ENCODE measurements at regions not wholly inside any gene's neighbourhood (a gene's known extent, or its start where the extent isn't known, plus 50 kb on each side); places are given as distances from the start of the nearest gene placed in this dataset.

GRCh38 chr18:40431071-40431985, 1523.7 kb upstream of the PIK3C3 start:
- no peak for DNase-seq (ENCODE audit: low read depth in 4 of 4, low spot score in 3 of 4)

GRCh38 chr18:40423291-40423690, 1531.7 kb upstream of the PIK3C3 start:
- DNase-seq (ENCODE audit: low read depth in 4 of 4, low spot score in 3 of 4), result no peak

- no peak for DNase-seq (ENCODE audit: low read depth in 4 of 4, low spot score in 3 of 4)
These were observed 1534.4 kb upstream of the PIK3C3 start for GRCh38 chr18:40420675-40421074.

GRCh38 chr18:40417501-40417900, 1537.5 kb upstream of the PIK3C3 start:
- DNase-seq (ENCODE audit: low read depth in 4 of 4, low spot score in 3 of 4), result no peak

GRCh38 chr18:40415821-40416220, 1539.2 kb upstream of the PIK3C3 start:
- DNase-seq (ENCODE audit: low read depth in 4 of 4, low spot score in 3 of 4), result no peak

GRCh38 chr18:40415176-40415791, 1539.8 kb upstream of the PIK3C3 start:
- DNase-seq (ENCODE audit: low read depth in 4 of 4, low spot score in 3 of 4), result no peak

GRCh38 chr18:40414155-40414754, 1540.8 kb upstream of the PIK3C3 start:
- DNase-seq (ENCODE audit: low read depth in 4 of 4, low spot score in 3 of 4), result no peak

- DNase-seq (ENCODE audit: low read depth in 4 of 4, low spot score in 3 of 4), result peak in 2 of 4 donors; percentile 11 to 15
These were observed 1541.9 kb upstream of the PIK3C3 start for GRCh38 chr18:40413160-40413559.

- no peak for DNase-seq (ENCODE audit: low read depth in 4 of 4, low spot score in 3 of 4)
These were observed 1542.6 kb upstream of the PIK3C3 start for GRCh38 chr18:40412410-40412809.

GRCh38 chr18:40407909-40408308, 1547.1 kb upstream of the PIK3C3 start:
- DNase-seq (ENCODE audit: low read depth in 4 of 4, low spot score in 3 of 4), result no peak

- no peak for DNase-seq (ENCODE audit: low read depth in 4 of 4, low spot score in 3 of 4)
These were observed 1550.8 kb upstream of the PIK3C3 start for GRCh38 chr18:40404284-40404683.

- DNase-seq (ENCODE audit: low read depth in 4 of 4, low spot score in 3 of 4), result no peak
These were observed 1553.0 kb upstream of the PIK3C3 start for GRCh38 chr18:40402052-40402451.

GRCh38 chr18:40388121-40388520, 1566.9 kb upstream of the PIK3C3 start:
- no peak for DNase-seq (ENCODE audit: low read depth in 4 of 4, low spot score in 3 of 4)

GRCh38 chr18:40387130-40387787, 1567.8 kb upstream of the PIK3C3 start:
- no peak for DNase-seq (ENCODE audit: low read depth in 4 of 4, low spot score in 3 of 4)

GRCh38 chr18:40382197-40382596, 1572.8 kb upstream of the PIK3C3 start:
- DNase-seq (ENCODE audit: low read depth in 4 of 4, low spot score in 3 of 4), result no peak

GRCh38 chr18:40380686-40381439, 1574.2 kb upstream of the PIK3C3 start:
- DNase-seq (ENCODE audit: low read depth in 4 of 4, low spot score in 3 of 4), result no peak

GRCh38 chr18:40375837-40376236, 1579.2 kb upstream of the PIK3C3 start:
- DNase-seq (ENCODE audit: low read depth in 4 of 4, low spot score in 3 of 4), result peak in 2 of 4 donors; percentile 6 to 27

- DNase-seq (ENCODE audit: low read depth in 4 of 4, low spot score in 3 of 4), result no peak
These were observed 1583.4 kb upstream of the PIK3C3 start for GRCh38 chr18:40371673-40372072.

GRCh38 chr18:40367576-40367975, 1587.5 kb upstream of the PIK3C3 start:
- DNase-seq (ENCODE audit: low read depth in 4 of 4, low spot score in 3 of 4), result no peak

- no peak for DNase-seq (ENCODE audit: low read depth in 4 of 4, low spot score in 3 of 4)
These were observed 1588.5 kb upstream of the PIK3C3 start for GRCh38 chr18:40366521-40366920.

Data from right renal pelvis (tissue), 4 donors.